Spinal cord (tissue), 9 donors: ENCODE measurements at regions not wholly inside any gene's neighbourhood (a gene's known extent, or its start where the extent isn't known, plus 50 kb on each side); places are given as distances from the start of the nearest gene placed in this dataset.
"Not testable (repeated sequence)": the region's sequence is repeated elsewhere in the genome, so short reads cannot be mapped to it uniquely, and the experiment has no call there.

Source experiments
- DNase-seq, 6 donors: peaks; one replicate each; pipeline versions ENCODE4 v3.0.0 to v3.0.0-alpha.2; 2013 to 2015; ENCODE audit warnings: low spot score in 6 of 6, low read depth in 4 of 6
- H3K27ac ChIP-seq: one replicate; pipeline ENCODE4 v1.5.1; 2013; ENCODE audit warnings: low read depth, low read length, control low read depth
- H3K27me3 ChIP-seq: one replicate; pipeline ENCODE4 v1.6.1; 2013; ENCODE audit warnings: low read length; ENCODE audit not compliant: control insufficient read depth, insufficient read depth
- H3K36me3 ChIP-seq: one replicate; pipeline ENCODE4 v1.6.1; 2013; ENCODE audit warnings: low read length; ENCODE audit not compliant: control insufficient read depth, insufficient read depth
- H3K4me1 ChIP-seq: one replicate; pipeline ENCODE4 v1.6.1; 2013; ENCODE audit warnings: low read length; ENCODE audit not compliant: control insufficient read depth, insufficient read depth
- H3K4me3 ChIP-seq: one replicate; pipeline ENCODE4 v1.5.1; 2013; ENCODE audit warnings: low read depth, low read length, control low read depth
- H3K9me3 ChIP-seq: one replicate; pipeline ENCODE4 v1.6.1; 2013; ENCODE audit warnings: low read length; ENCODE audit not compliant: control insufficient read depth, insufficient read depth
- WGBS: methylation state at CpG from one replicate; pipeline ENCODE4 v1.1.5; 2013; ENCODE audit warnings: missing lambda C conversion rate; ENCODE audit not compliant: insufficient coverage; 5-methylcytosine and 5-hydroxymethylcytosine counted together
- donor health status: healthy.

- Histone ChIP-seq H3K27ac (no peak overlapping the region), H3K27me3 (no peaks in the 10 kb centered on the region), H3K9me3 (no peaks in the 10 kb centered on the region), H3K36me3 (no peaks in the 10 kb centered on the region), H3K4me1 (no peaks in the 10 kb centered on the region), H3K4me3 (no peak overlapping the region)
- 92% methylated on average over 1 of the region's 5 CpGs for WGBS
- DNase-seq = no peak
Measured at GRCh38 chr5:131107128-131107527, 57.9 kb downstream of the HINT1 start.

- no peak overlapping the region for H3K27ac ChIP-seq
- WGBS = no CpG with 5 or more reads among the region's 2 CpGs
Measured at GRCh38 chr5:131104169-131104808, 60.8 kb downstream of the HINT1 start.

GRCh38 chr5:131096774-131097710 lies 68.0 kb downstream of the HINT1 start:
- Histone ChIP-seq H3K4me1 (no peaks in the 10 kb centered on the region), H3K36me3 (no peaks in the 10 kb centered on the region), H3K27me3 (no peaks in the 10 kb centered on the region), H3K27ac (no peak overlapping the region), H3K4me3 (no peak overlapping the region), H3K9me3 (no peaks in the 10 kb centered on the region)
- no peak for DNase-seq
- WGBS = 100% methylated on average over 2 of the region's 2 CpGs

More at GRCh38 chr5:131104169-131104808, 60.8 kb downstream of the HINT1 start:
- no peaks in the 10 kb centered on the region for H3K4me1 ChIP-seq
- no peaks in the 10 kb centered on the region for H3K36me3 ChIP-seq
- no peaks in the 10 kb centered on the region for H3K27me3 ChIP-seq
- no peaks in the 10 kb centered on the region for H3K9me3 ChIP-seq
- no peak for DNase-seq
- no peak overlapping the region for H3K4me3 ChIP-seq

- not testable (repeated sequence) for H3K27me3 ChIP-seq, H3K4me3 ChIP-seq, H3K9me3 ChIP-seq, H3K36me3 ChIP-seq, H3K4me1 ChIP-seq, DNase-seq, H3K27ac ChIP-seq
- WGBS = no CpG with 5 or more reads among the region's 4 CpGs
Measured at GRCh38 chr5:131095561-131095960, 69.5 kb downstream of the HINT1 start.

- H3K27ac ChIP-seq = no peak overlapping the region
- H3K9me3 ChIP-seq = no peaks in the 10 kb centered on the region
- H3K36me3 ChIP-seq = no peaks in the 10 kb centered on the region
- no peak overlapping the region for H3K4me3 ChIP-seq
- H3K27me3 ChIP-seq = no peaks in the 10 kb centered on the region
- no peak for DNase-seq
- no CpG with 5 or more reads among the region's 3 CpGs for WGBS
- no peaks in the 10 kb centered on the region for H3K4me1 ChIP-seq
Measured at GRCh38 chr5:131084436-131084835, 80.6 kb downstream of the HINT1 start.

GRCh38 chr5:131081913-131082488 lies 83.1 kb downstream of the HINT1 start:
- WGBS = no CpG with 5 or more reads among the region's 2 CpGs
- H3K9me3 ChIP-seq = no peaks in the 10 kb centered on the region
- H3K4me1 ChIP-seq = no peaks in the 10 kb centered on the region
- no peak overlapping the region for H3K27ac ChIP-seq
- H3K27me3 ChIP-seq = no peaks in the 10 kb centered on the region
- no peaks in the 10 kb centered on the region for H3K36me3 ChIP-seq
- no peak overlapping the region for H3K4me3 ChIP-seq
- no peak for DNase-seq

- Histone ChIP-seq H3K9me3 (no peaks in the 10 kb centered on the region), H3K4me1 (no peaks in the 10 kb centered on the region), H3K27me3 (no peaks in the 10 kb centered on the region), H3K27ac (no peak overlapping the region), H3K4me3 (no peak overlapping the region), H3K36me3 (no peaks in the 10 kb centered on the region)
- DNase-seq = peak in 1 of 6 donors; percentile 15
- 100% methylated on average over 1 of the region's 3 CpGs for WGBS
Measured at GRCh38 chr5:131081374-131081773, 83.7 kb downstream of the HINT1 start.

GRCh38 chr5:131079232-131079631 lies 85.8 kb downstream of the HINT1 start:
- WGBS = no CpG with 5 or more reads among the region's 2 CpGs
- Histone ChIP-seq H3K4me1 (no peaks in the 10 kb centered on the region), H3K4me3 (no peak overlapping the region), H3K9me3 (no peaks in the 10 kb centered on the region), H3K36me3 (no peaks in the 10 kb centered on the region), H3K27me3 (no peaks in the 10 kb centered on the region), H3K27ac (no peak overlapping the region)
- DNase-seq = no peak

GRCh38 chr5:131068893-131069643 lies 96.0 kb downstream of the HINT1 start:
- H3K27me3 ChIP-seq = no peaks in the 10 kb centered on the region
- peaks cover 2% of the 10 kb centered on the region for H3K4me1 ChIP-seq
- H3K36me3 ChIP-seq = no peaks in the 10 kb centered on the region
- H3K4me3 ChIP-seq = no peak overlapping the region
- peaks cover 2% of the 10 kb centered on the region for H3K9me3 ChIP-seq
- no peak overlapping the region for H3K27ac ChIP-seq
- DNase-seq = peak in 2 of 6 donors; percentile 20 to 41
- WGBS = no CpG with 5 or more reads among the region's 2 CpGs
